ENCODE measurements at regions not wholly inside any gene's neighbourhood (a gene's known extent, or its start where the extent isn't known, plus 50 kb on each side); places are given as distances from the start of the nearest gene placed in this dataset.

DNA sequence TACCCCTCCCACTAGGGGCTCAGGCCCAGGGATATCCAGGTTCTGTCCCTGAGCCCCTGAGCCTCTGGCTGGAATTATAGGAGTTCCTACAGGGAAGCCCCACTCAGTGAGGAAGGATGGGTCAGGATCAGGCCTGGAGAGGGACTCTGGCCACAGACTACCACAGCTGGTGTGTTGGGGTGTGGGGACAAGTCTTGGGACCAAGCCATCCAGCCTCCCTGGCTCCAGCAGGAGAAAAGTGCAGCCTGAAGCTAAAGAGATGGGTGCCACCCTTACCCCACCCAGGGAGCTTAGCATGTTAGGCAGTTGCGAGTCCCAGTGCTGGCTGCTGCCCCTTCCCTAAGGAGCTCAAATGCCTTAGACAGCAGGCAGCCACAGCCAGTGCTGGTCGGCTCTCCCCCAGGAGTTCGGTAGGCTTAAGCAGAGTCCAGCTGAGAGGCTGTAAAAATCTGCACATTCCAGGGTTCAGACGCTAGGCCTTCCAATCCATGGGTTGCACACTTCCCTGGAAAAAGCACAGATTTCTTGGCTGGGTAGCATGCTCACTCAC lies 96.2 kb upstream of the CYYR1 start:
- H3K9ac ChIP-seq (ENCODE audit: low read depth in 1 of 2, low read length in 2 of 2), result no peak overlapping the region
- no peaks in the 10 kb centered on the region for H3K36me3 ChIP-seq (ENCODE audit: control insufficient read depth in 4 of 4, insufficient read depth in 3 of 4, low read depth in 1 of 4, low read length in 3 of 4)
- no peak for DNase-seq (ENCODE audit: low spot score)
- H3K4me1 ChIP-seq (ENCODE audit: control insufficient read depth in 4 of 4, insufficient read depth in 4 of 4, low read length in 3 of 4), result peaks cover 0 to 5% (median 0%) of the 10 kb centered on the region in 4 donors
- no peak overlapping the region for H3K4me3 ChIP-seq (ENCODE audit: low read depth in 1 of 3, low read length in 3 of 3)
- TF ChIP-seq YY1 (IDR thresholded peaks at IDR 0.05), result no peak
- no peak for TF ChIP-seq GABPA (IDR thresholded peaks at IDR 0.05 in 1 of 2, conservative IDR thresholded peaks at IDR 0.05 in 1 of 2)
- TF ChIP-seq FOXA2 (IDR thresholded peaks at IDR 0.05), result no peak
- no peak for TF ChIP-seq HNF4A (conservative IDR thresholded peaks at IDR 0.05)
- TF ChIP-seq FOXA1 (IDR thresholded peaks at IDR 0.05), result no peak
- H3K27ac ChIP-seq (ENCODE audit: low read depth in 1 of 2, low read length in 2 of 2), result no peak overlapping the region
- no peaks in the 10 kb centered on the region for H3K9me3 ChIP-seq (ENCODE audit: control insufficient read depth in 4 of 4, low read length in 3 of 4)
- H3K27me3 ChIP-seq (ENCODE audit: control insufficient read depth in 4 of 4, insufficient read depth in 4 of 4, low read length in 3 of 4), result no peaks in the 10 kb centered on the region
- 93% methylated on average over 4 of the region's 4 CpGs for WGBS

DNA sequence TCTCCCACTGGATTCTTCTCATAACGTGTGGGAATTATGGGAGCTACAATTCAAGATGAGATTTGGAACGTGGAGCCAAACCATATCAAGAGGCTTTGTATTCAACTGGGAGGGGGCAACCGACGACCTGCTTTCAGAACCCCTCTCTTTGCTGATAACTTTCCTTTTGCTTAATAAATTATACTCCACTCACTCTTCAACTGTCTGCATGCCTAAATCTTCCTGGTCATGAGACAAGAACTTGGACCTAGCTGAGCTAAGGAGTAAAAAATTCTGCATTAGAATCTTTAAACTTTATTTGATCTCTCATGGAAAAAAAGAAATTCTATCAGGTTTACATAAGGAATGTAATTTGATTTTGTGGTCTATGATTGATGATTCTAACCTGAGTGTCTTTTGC lies 86.7 kb upstream of the CYYR1 start:
- TF ChIP-seq TAF1 (conservative IDR thresholded peaks at IDR 0.05) (no peak), HNF4A (conservative IDR thresholded peaks at IDR 0.05) (no peak)
- TF ChIP-seq, protein P1, sequence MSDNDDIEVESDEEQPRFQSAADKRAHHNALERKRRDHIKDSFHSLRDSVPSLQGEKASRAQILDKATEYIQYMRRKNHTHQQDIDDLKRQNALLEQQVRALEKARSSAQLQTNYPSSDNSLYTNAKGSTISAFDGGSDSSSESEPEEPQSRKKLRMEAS (IDR thresholded peaks at IDR 0.05), result no peak
- Histone ChIP-seq H3K27ac (ENCODE audit: low read depth in 1 of 2, low read length in 2 of 2) (no peak overlapping the region), H3K9me3 (ENCODE audit: control insufficient read depth in 4 of 4, low read length in 3 of 4) (peaks cover 0 to 12% (median 0%) of the 10 kb centered on the region in 4 donors), H3K36me3 (ENCODE audit: control insufficient read depth in 4 of 4, insufficient read depth in 3 of 4, low read depth in 1 of 4, low read length in 3 of 4) (no peaks in the 10 kb centered on the region), H3K27me3 (ENCODE audit: control insufficient read depth in 4 of 4, insufficient read depth in 4 of 4, low read length in 3 of 4) (no peaks in the 10 kb centered on the region), H3K9ac (ENCODE audit: low read depth in 1 of 2, low read length in 2 of 2) (no peak overlapping the region), H3K4me1 (ENCODE audit: control insufficient read depth in 4 of 4, insufficient read depth in 4 of 4, low read length in 3 of 4) (no peaks in the 10 kb centered on the region), H3K4me3 (ENCODE audit: low read depth in 1 of 3, low read length in 3 of 3) (no peak overlapping the region)
- DNase-seq (ENCODE audit: low spot score), result no peak
- WGBS, result 79% methylated on average over 4 of the region's 4 CpGs

DNA sequence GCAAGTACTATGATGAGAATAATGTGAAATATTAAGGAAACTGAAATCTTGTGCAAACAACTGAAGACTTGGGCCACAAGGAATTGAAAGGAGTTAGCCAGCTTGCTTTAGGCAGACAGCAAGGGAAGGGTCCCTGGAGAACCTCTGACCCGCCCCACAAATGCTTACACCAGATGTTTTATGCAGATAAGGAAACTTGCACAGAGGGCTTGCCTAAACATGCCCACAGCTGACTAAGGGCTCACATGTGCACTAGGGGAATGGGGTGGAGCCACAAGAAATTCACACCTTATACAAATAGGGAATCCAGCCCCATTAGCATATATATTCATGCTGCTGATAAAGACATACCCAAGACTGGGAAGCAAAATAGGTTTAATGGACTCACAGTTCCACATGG lies 86.1 kb upstream of the CYYR1 start:
- TF ChIP-seq SP1 (IDR thresholded peaks at IDR 0.05), result no peak
- TF ChIP-seq YY1 (IDR thresholded peaks at IDR 0.05), result no peak
- TF ChIP-seq EGR1 (IDR thresholded peaks at IDR 0.05; ENCODE audit: low read depth in 2 of 2), result no peak
- TF ChIP-seq HNF4A (conservative IDR thresholded peaks at IDR 0.05), result no peak
- no peak for TF ChIP-seq HNF4G (IDR thresholded peaks at IDR 0.05)
- TF ChIP-seq NR2F2 (IDR thresholded peaks at IDR 0.05), result no peak
- no peak for TF ChIP-seq RAD21 (IDR thresholded peaks at IDR 0.05)
- TF ChIP-seq, protein P2, sequence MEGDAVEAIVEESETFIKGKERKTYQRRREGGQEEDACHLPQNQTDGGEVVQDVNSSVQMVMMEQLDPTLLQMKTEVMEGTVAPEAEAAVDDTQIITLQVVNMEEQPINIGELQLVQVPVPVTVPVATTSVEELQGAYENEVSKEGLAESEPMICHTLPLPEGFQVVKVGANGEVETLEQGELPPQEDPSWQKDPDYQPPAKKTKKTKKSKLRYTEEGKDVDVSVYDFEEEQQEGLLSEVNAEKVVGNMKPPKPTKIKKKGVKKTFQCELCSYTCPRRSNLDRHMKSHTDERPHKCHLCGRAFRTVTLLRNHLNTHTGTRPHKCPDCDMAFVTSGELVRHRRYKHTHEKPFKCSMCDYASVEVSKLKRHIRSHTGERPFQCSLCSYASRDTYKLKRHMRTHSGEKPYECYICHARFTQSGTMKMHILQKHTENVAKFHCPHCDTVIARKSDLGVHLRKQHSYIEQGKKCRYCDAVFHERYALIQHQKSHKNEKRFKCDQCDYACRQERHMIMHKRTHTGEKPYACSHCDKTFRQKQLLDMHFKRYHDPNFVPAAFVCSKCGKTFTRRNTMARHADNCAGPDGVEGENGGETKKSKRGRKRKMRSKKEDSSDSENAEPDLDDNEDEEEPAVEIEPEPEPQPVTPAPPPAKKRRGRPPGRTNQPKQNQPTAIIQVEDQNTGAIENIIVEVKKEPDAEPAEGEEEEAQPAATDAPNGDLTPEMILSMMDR (IDR thresholded peaks at IDR 0.05; ENCODE audit: low read depth, low read length, missing input control), result no peak
- TF ChIP-seq FOXA1 (IDR thresholded peaks at IDR 0.05), result no peak
- TF ChIP-seq TAF1 (conservative IDR thresholded peaks at IDR 0.05), result no peak
- TF ChIP-seq, protein P3, sequence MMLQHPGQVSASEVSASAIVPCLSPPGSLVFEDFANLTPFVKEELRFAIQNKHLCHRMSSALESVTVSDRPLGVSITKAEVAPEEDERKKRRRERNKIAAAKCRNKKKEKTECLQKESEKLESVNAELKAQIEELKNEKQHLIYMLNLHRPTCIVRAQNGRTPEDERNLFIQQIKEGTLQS (IDR thresholded peaks at IDR 0.05), result no peak
- no peak for TF ChIP-seq RXRA (IDR thresholded peaks at IDR 0.05)
- TF ChIP-seq, protein P1 (IDR thresholded peaks at IDR 0.05), result no peak
- TF ChIP-seq FOXA2 (IDR thresholded peaks at IDR 0.05), result no peak
- TF ChIP-seq GABPA (IDR thresholded peaks at IDR 0.05 in 1 of 2, conservative IDR thresholded peaks at IDR 0.05 in 1 of 2), result no peak
- Histone ChIP-seq H3K27me3 (ENCODE audit: control insufficient read depth in 4 of 4, insufficient read depth in 4 of 4, low read length in 3 of 4) (no peaks in the 10 kb centered on the region), H3K9me3 (ENCODE audit: control insufficient read depth in 4 of 4, low read length in 3 of 4) (peaks cover 0 to 12% (median 0%) of the 10 kb centered on the region in 4 donors), H3K9ac (ENCODE audit: low read depth in 1 of 2, low read length in 2 of 2) (no peak overlapping the region), H3K36me3 (ENCODE audit: control insufficient read depth in 4 of 4, insufficient read depth in 3 of 4, low read depth in 1 of 4, low read length in 3 of 4) (no peaks in the 10 kb centered on the region), H3K27ac (ENCODE audit: low read depth in 1 of 2, low read length in 2 of 2) (no peak overlapping the region), H3K4me3 (ENCODE audit: low read depth in 1 of 3, low read length in 3 of 3) (no peak overlapping the region), H3K4me1 (ENCODE audit: control insufficient read depth in 4 of 4, insufficient read depth in 4 of 4, low read length in 3 of 4) (no peaks in the 10 kb centered on the region)
- 81% methylated on average over 1 of the region's 1 CpG for WGBS
- no peak for DNase-seq (ENCODE audit: low spot score)

Measured in liver (tissue), 8 donors.